ENCODE measurements at regions not wholly inside any gene's neighbourhood (a gene's known extent, or its start where the extent isn't known, plus 50 kb on each side); places are given as distances from the start of the nearest gene placed in this dataset.
A peak's percentile ranks its signal among the peaks of the same experiment; 100 is the strongest.
"Not testable (repeated sequence)": the region's sequence is repeated elsewhere in the genome, so short reads cannot be mapped to it uniquely, and the experiment has no call there.

DNA sequence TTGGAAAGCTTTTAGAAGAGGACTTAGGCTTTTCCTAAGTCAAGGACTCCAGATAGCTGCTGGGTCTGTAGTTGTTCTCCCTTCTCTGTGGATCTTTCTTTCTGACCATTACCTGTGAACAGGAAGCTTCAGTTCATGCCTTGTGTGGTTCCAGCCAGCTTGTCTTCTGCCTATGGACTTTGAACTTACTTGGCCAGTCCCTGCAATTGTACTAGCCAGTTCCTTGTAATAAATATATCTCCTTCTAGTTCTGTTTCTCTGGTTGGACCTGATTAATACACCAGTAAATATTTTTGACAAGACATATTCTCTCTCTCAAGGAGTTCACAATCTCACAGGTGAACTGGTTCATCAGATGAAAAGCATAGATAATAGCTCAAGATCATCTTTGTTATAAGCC, 341.3 kb upstream of the DPPA4 start:
- Histone ChIP-seq H3K27me3 (replicated peaks; ENCODE audit: control insufficient read depth, insufficient read depth, low read length) (no peaks in the 10 kb centered on the region), H3K9me3 (ENCODE audit: control insufficient read depth, low read length) (no peaks in the 10 kb centered on the region), H3K36me3 (ENCODE audit: control insufficient read depth, insufficient read depth, low read length, severe bottlenecking) (no peaks in the 10 kb centered on the region), H3K4me1 (ENCODE audit: control insufficient read depth, insufficient read depth, low read length) (no peaks in the 10 kb centered on the region), H3K4me3 (ENCODE audit: low read length) (no peak overlapping the region), H3K9ac (ENCODE audit: low read length) (no peak overlapping the region)
- DNase-seq (ENCODE audit: low read depth), result no peak

DNA sequence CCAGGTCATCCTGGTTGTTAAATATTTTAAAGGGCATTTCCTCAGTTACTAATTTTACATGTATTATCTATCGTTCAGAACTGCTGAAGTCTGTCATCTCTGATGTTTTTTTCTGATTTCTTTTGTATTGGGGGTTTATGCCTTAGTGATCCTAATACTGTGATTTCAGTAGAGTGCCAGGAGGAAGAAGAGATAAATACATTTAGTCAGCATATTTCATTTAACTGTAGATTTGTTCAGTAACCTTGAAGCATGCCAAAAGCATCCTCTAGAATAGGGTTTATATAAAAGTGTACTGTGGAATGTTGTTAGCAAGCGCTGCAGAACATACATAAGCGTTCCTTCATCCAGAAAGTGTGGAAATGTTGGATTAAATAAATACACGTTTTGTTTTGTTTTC, 342.3 kb upstream of the DPPA4 start:
- H3K9ac ChIP-seq (ENCODE audit: low read length), result no peak overlapping the region
- DNase-seq (ENCODE audit: low read depth), result no peak
- H3K9me3 ChIP-seq (ENCODE audit: control insufficient read depth, low read length), result no peaks in the 10 kb centered on the region
- no peak overlapping the region for H3K4me3 ChIP-seq (ENCODE audit: low read length)
- peaks cover 2% of the 10 kb centered on the region for H3K4me1 ChIP-seq (ENCODE audit: control insufficient read depth, insufficient read depth, low read length)
- no peaks in the 10 kb centered on the region for H3K27me3 ChIP-seq (replicated peaks; ENCODE audit: control insufficient read depth, insufficient read depth, low read length)
- H3K36me3 ChIP-seq (ENCODE audit: control insufficient read depth, insufficient read depth, low read length, severe bottlenecking), result no peaks in the 10 kb centered on the region

DNA sequence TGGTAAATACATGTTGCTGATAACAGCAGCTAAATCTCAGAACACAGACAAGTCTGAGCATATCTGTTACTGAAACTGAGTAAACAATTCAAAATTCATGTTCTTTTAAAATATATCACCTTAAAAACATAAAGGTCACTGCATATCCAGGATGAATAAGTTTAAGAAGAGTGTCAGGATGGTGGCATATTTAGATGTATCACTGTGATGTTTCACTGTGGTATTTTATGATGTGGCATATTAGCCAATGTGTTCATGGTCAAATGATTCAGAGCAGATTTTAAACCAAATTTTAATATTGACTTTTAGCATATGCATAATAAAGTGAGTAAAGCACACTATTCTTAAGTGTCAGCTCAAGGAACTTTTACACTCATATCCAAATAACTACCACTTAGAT, 346.4 kb upstream of the DPPA4 start:
- no peaks in the 10 kb centered on the region for H3K27me3 ChIP-seq (replicated peaks; ENCODE audit: control insufficient read depth, insufficient read depth, low read length)
- no peaks in the 10 kb centered on the region for H3K36me3 ChIP-seq (ENCODE audit: control insufficient read depth, insufficient read depth, low read length, severe bottlenecking)
- peaks cover 15% of the 10 kb centered on the region for H3K4me1 ChIP-seq (ENCODE audit: control insufficient read depth, insufficient read depth, low read length)
- peak; percentile 2 for DNase-seq (ENCODE audit: low read depth)
- H3K9me3 ChIP-seq (ENCODE audit: control insufficient read depth, low read length), result no peaks in the 10 kb centered on the region
- H3K4me3 ChIP-seq (ENCODE audit: low read length), result no peak overlapping the region
- H3K9ac ChIP-seq (ENCODE audit: low read length), result no peak overlapping the region

GRCh38 chr3:109685084-109686079, 348.0 kb upstream of the DPPA4 start:
- H3K9ac ChIP-seq (ENCODE audit: low read length), result peak overlapping the region; percentile 36
- H3K9me3 ChIP-seq (ENCODE audit: control insufficient read depth, low read length), result no peaks in the 10 kb centered on the region
- no peaks in the 10 kb centered on the region for H3K36me3 ChIP-seq (ENCODE audit: control insufficient read depth, insufficient read depth, low read length, severe bottlenecking)
- peak overlapping the region; percentile 67 for H3K4me3 ChIP-seq (ENCODE audit: low read length)
- DNase-seq (ENCODE audit: low read depth), result peak; percentile 98
- no peaks in the 10 kb centered on the region for H3K27me3 ChIP-seq (replicated peaks; ENCODE audit: control insufficient read depth, insufficient read depth, low read length)
- H3K4me1 ChIP-seq (ENCODE audit: control insufficient read depth, insufficient read depth, low read length), result peaks cover 15% of the 10 kb centered on the region

- peak; percentile 8 for DNase-seq (ENCODE audit: low read depth)
- Histone ChIP-seq H3K9me3 (ENCODE audit: control insufficient read depth, low read length) (no peaks in the 10 kb centered on the region), H3K27me3 (replicated peaks; ENCODE audit: control insufficient read depth, insufficient read depth, low read length) (no peaks in the 10 kb centered on the region), H3K9ac (ENCODE audit: low read length) (no peak overlapping the region), H3K4me1 (ENCODE audit: control insufficient read depth, insufficient read depth, low read length) (peaks cover 15% of the 10 kb centered on the region), H3K4me3 (ENCODE audit: low read length) (no peak overlapping the region), H3K36me3 (ENCODE audit: control insufficient read depth, insufficient read depth, low read length, severe bottlenecking) (no peaks in the 10 kb centered on the region)
Observed at GRCh38 chr3:109687626-109688025, 350.3 kb upstream of the DPPA4 start.

- no peak overlapping the region for H3K4me3 ChIP-seq (ENCODE audit: low read length)
- H3K4me1 ChIP-seq (ENCODE audit: control insufficient read depth, insufficient read depth, low read length), result no peaks in the 10 kb centered on the region
- no peaks in the 10 kb centered on the region for H3K36me3 ChIP-seq (ENCODE audit: control insufficient read depth, insufficient read depth, low read length, severe bottlenecking)
- no peaks in the 10 kb centered on the region for H3K27me3 ChIP-seq (replicated peaks; ENCODE audit: control insufficient read depth, insufficient read depth, low read length)
- H3K9me3 ChIP-seq (ENCODE audit: control insufficient read depth, low read length), result peaks cover 12% of the 10 kb centered on the region
- no peak overlapping the region for H3K9ac ChIP-seq (ENCODE audit: low read length)
- DNase-seq (ENCODE audit: low read depth), result no peak
Observed at GRCh38 chr3:109696932-109697331, 359.6 kb upstream of the DPPA4 start.

GRCh38 chr3:109702252-109702651, 364.9 kb upstream of the DPPA4 start:
- H3K9me3 ChIP-seq (ENCODE audit: control insufficient read depth, low read length), result no peaks in the 10 kb centered on the region
- H3K27me3 ChIP-seq (replicated peaks; ENCODE audit: control insufficient read depth, insufficient read depth, low read length), result no peaks in the 10 kb centered on the region
- no peaks in the 10 kb centered on the region for H3K4me1 ChIP-seq (ENCODE audit: control insufficient read depth, insufficient read depth, low read length)
- peak; percentile 60 for DNase-seq (ENCODE audit: low read depth)
- H3K4me3 ChIP-seq (ENCODE audit: low read length), result no peak overlapping the region
- H3K36me3 ChIP-seq (ENCODE audit: control insufficient read depth, insufficient read depth, low read length, severe bottlenecking), result no peaks in the 10 kb centered on the region
- H3K9ac ChIP-seq (ENCODE audit: low read length), result no peak overlapping the region

GRCh38 chr3:109702976-109703375, 365.6 kb upstream of the DPPA4 start:
- Histone ChIP-seq H3K4me3 (ENCODE audit: low read length) (no peak overlapping the region), H3K4me1 (ENCODE audit: control insufficient read depth, insufficient read depth, low read length) (no peaks in the 10 kb centered on the region), H3K36me3 (ENCODE audit: control insufficient read depth, insufficient read depth, low read length, severe bottlenecking) (no peaks in the 10 kb centered on the region), H3K9ac (ENCODE audit: low read length) (no peak overlapping the region), H3K9me3 (ENCODE audit: control insufficient read depth, low read length) (no peaks in the 10 kb centered on the region), H3K27me3 (replicated peaks; ENCODE audit: control insufficient read depth, insufficient read depth, low read length) (no peaks in the 10 kb centered on the region)
- no peak for DNase-seq (ENCODE audit: low read depth)

DNA sequence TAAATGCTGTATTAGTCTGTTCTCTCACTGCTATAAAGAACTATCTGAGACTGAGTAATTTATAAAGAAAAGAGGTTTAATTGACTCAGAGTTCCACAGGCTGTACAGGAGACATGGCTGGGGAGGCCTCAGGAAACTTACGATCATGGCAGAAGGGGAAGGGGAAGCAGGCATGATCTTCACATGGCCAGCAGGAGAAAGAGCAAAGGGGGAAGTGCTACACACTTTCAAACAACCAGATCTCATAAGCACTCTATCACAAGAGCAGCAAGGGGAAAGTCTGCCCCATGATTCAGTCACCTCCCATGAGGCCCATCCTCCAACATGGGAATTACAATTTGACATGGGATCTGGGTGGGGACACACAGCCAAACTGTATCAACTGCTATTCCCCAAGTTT, 367.8 kb upstream of the DPPA4 start:
- not testable (repeated sequence) for H3K4me3 ChIP-seq (ENCODE audit: low read length); H3K9ac ChIP-seq (ENCODE audit: low read length); H3K27me3 ChIP-seq (replicated peaks; ENCODE audit: control insufficient read depth, insufficient read depth, low read length); H3K4me1 ChIP-seq (ENCODE audit: control insufficient read depth, insufficient read depth, low read length); DNase-seq (ENCODE audit: low read depth); H3K36me3 ChIP-seq (ENCODE audit: control insufficient read depth, insufficient read depth, low read length, severe bottlenecking); H3K9me3 ChIP-seq (ENCODE audit: control insufficient read depth, low read length)

DNA sequence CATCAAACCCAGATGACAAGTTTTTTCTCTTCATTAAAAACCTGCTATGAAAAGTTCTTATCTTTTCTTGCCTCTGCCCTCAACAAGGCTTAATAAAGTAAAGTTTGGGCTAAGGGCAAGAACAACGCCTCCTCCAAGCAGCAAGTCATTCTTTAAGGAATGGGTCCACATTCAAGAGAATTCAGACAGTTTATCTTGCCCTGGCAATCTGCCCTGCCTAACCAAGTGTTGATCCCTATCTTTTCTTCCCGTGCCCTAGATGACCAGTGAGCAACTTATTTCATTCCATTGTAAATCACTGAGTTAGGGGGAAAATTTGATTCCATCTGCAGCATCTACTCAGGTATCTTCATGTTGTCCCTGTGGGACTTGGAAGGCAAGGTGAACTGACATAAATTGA, 370.3 kb upstream of the DPPA4 start:
- Histone ChIP-seq H3K4me3 (ENCODE audit: low read length) (no peak overlapping the region), H3K36me3 (ENCODE audit: control insufficient read depth, insufficient read depth, low read length, severe bottlenecking) (no peaks in the 10 kb centered on the region), H3K27me3 (replicated peaks; ENCODE audit: control insufficient read depth, insufficient read depth, low read length) (no peaks in the 10 kb centered on the region), H3K9me3 (ENCODE audit: control insufficient read depth, low read length) (no peaks in the 10 kb centered on the region), H3K9ac (ENCODE audit: low read length) (no peak overlapping the region), H3K4me1 (ENCODE audit: control insufficient read depth, insufficient read depth, low read length) (no peaks in the 10 kb centered on the region)
- DNase-seq (ENCODE audit: low read depth), result no peak

DNA sequence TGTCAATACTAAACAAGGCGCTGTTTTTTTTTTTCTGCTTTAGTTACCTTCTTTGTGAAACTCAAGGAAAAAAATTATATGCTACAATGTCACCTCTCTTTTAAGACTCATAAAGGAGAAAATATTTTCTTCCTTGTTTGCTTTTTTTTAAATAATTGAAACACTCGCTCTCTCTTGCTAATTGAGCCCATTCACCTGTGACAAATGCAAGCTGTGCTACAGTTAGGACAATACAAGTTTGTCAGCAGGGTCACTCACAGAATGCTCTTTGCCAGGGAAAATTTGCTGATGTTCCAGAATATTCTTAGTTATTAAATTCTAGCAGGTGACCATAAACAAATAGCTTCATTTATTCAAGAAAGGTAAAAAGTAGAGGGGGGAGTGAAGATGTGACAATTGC, 375.9 kb upstream of the DPPA4 start:
- no peak overlapping the region for H3K9ac ChIP-seq (ENCODE audit: low read length)
- H3K36me3 ChIP-seq (ENCODE audit: control insufficient read depth, insufficient read depth, low read length, severe bottlenecking), result no peaks in the 10 kb centered on the region
- no peak for DNase-seq (ENCODE audit: low read depth)
- H3K27me3 ChIP-seq (replicated peaks; ENCODE audit: control insufficient read depth, insufficient read depth, low read length), result no peaks in the 10 kb centered on the region
- no peaks in the 10 kb centered on the region for H3K4me1 ChIP-seq (ENCODE audit: control insufficient read depth, insufficient read depth, low read length)
- H3K9me3 ChIP-seq (ENCODE audit: control insufficient read depth, low read length), result no peaks in the 10 kb centered on the region
- H3K4me3 ChIP-seq (ENCODE audit: low read length), result no peak overlapping the region

DNA sequence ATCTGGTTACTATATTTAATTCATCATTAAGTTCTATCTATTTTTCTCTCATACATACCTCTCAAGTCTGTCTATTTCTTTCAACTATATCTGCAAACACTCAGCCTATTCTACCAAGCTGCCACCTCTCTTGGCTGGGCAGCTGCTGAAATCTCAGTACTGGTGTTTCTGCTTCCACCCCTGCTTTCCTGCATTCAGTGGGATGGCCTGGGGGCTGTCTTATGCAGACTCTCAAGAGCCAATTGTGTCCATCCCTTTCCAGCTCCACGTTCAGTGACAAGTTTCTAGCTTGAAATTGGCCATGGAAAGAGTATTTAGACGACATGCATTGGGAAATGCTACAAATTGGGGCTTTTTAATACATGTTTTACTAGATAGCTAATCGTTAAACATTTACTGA, 378.4 kb upstream of the DPPA4 start:
- no peaks in the 10 kb centered on the region for H3K36me3 ChIP-seq (ENCODE audit: control insufficient read depth, insufficient read depth, low read length, severe bottlenecking)
- H3K9ac ChIP-seq (ENCODE audit: low read length), result no peak overlapping the region
- no peaks in the 10 kb centered on the region for H3K4me1 ChIP-seq (ENCODE audit: control insufficient read depth, insufficient read depth, low read length)
- H3K4me3 ChIP-seq (ENCODE audit: low read length), result no peak overlapping the region
- no peaks in the 10 kb centered on the region for H3K27me3 ChIP-seq (replicated peaks; ENCODE audit: control insufficient read depth, insufficient read depth, low read length)
- DNase-seq (ENCODE audit: low read depth), result no peak
- no peaks in the 10 kb centered on the region for H3K9me3 ChIP-seq (ENCODE audit: control insufficient read depth, low read length)
